GM18499 (cell line): ENCODE measurements at regions not wholly inside any gene's neighbourhood (a gene's known extent, or its start where the extent isn't known, plus 50 kb on each side); places are given as distances from the start of the nearest gene placed in this dataset.
"Not testable (repeated sequence)": the region's sequence is repeated elsewhere in the genome, so short reads cannot be mapped to it uniquely, and the experiment has no call there.

Experiments used
- ATAC-seq: cut with Tn5 transposase; IDR thresholded peaks from one replicate; pipeline ENCODE4 v1.9.1; 2021; ENCODE audit warnings: moderate number of reproducible peaks; ENCODE audit not compliant: insufficient read depth, unreplicated experiment

DNA sequence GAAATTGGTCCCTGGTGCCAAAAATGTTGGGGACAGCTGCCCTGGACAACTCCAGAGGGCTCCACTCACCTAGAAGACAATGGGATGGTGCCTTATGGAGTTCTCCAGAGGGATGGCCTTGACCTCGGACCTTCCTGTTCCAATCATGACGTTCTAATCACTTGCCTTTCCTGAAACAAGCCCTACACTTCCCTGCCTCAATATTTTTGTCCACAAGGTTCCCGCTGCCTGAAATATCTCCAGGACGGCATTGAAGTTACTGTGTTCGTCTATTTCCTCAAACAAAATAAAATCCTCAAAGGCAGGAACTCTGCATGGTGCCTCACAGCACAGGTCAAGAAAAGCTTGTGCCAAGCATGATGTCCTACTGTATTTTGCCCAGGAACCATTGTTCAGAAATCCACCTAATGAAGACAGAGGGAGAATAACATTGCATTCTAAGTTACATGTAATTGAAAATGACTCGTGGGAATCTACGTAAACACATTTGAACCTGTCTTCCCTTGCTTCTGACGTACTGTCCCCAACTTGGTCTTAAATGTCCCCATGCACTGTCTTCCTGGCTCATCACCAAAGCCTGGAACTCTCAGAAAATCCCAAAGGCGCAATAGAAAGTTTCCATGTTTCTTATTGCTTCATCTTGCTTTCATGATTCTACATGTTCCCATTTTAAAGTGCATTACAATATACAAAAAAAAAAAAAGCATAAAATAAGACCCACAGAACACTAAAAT is 342.3 kb upstream of the NRP1 start:
- no peak for ATAC-seq

GRCh38 chr10:33674986-33675599 is 340.6 kb upstream of the NRP1 start:
- no peak for ATAC-seq

GRCh38 chr10:33674491-33674890 is 340.0 kb upstream of the NRP1 start:
- ATAC-seq = no peak

- ATAC-seq = no peak
Measured at GRCh38 chr10:33673839-33674415, 339.5 kb upstream of the NRP1 start.

- ATAC-seq = no peak
Measured at GRCh38 chr10:33669904-33670303, 335.4 kb upstream of the NRP1 start.

GRCh38 chr10:33666686-33667480 is 332.4 kb upstream of the NRP1 start:
- no peak for ATAC-seq

DNA sequence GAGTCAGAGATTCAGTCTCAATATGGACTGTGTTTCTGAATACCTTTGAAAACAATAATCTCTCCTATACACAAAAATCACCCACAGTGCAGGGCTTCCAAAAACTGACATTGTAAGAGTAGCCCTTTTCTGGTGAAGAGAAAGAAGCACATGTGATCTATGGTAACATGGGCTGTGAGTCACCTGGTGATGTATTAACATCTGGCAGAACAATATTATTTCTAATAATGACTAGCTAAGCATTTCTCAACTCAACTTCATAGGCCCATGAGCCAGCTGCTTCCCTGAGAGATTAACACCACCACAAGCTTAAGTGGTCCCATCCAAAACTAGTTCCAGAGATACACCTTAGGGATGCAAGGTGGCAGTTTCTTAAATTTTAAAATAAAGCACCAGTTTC is 331.0 kb upstream of the NRP1 start:
- no peak for ATAC-seq

DNA sequence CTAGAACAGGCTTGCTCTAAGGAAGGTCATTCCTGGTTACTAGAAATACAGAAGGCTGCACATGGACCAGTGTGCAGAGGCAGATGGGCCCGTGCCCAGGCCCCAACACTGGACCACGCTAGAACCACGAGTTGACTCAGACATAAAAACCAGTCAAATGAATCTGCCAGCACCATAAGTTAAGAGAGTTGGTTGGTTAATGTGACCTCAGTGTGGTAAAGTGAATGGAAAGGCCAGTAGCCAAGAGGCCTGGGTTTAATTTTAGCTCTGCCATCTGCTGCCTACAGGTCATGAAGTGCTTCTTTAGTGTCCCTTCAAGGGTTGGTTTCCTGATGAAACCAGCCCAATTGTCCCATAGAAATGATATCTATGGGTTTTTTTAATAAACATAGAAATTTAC is 329.6 kb upstream of the NRP1 start:
- ATAC-seq = no peak

DNA sequence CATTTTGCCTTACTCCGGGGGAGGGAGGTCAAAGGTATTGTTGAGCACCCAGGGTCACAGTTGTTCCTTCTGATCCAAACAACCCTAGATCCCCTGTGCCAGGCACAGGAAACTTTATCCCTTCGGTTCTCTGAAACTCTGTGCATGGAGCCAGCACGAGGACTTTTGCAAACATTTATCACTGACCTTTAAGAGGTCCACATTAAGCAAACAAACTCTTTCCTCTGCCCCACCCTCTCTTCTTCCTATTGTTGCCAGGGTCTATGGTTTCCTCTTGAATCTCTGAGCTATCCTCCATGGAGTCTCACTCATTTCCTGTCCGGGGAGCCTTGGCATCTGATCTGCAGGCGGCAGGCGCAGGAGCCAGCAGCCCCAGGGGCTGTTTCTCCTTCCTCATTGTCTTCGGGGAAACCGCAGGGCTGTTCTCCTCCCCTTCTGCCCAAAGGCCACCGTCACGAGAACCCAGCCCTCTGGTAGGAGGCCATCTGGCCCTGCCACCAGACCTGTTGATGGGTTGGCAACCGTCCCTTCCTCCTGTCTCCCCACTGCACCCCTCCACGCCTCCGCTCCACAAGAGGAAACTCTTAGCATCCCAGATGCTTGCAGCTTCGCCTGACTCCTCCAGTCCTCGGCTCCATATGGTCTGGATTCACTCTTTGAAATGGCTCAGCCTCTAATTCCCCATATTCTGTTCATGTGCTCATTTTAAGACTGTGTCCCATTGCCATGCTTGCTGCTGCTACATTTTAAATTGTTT is 327.3 kb upstream of the NRP1 start:
- ATAC-seq = no peak

DNA sequence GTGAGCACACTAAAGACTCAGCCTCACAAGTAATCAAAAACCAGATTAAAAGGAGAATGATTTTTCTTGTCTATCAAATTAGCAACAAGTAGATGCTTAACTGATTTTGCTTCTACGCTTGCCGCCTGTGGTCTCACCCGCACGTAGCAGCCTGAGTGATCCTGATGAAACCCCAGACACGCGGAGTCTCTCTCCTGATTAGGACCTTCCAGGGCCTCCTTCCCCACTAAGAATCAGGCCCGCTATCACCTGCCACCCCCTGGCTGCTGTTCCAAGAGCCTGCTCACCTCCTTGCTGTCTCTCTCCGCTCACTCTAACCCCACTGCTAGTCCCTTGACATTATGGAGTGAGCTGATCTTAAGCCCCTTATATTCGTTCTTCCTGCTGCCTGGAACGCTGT is 325.9 kb upstream of the NRP1 start:
- no peak for ATAC-seq

DNA sequence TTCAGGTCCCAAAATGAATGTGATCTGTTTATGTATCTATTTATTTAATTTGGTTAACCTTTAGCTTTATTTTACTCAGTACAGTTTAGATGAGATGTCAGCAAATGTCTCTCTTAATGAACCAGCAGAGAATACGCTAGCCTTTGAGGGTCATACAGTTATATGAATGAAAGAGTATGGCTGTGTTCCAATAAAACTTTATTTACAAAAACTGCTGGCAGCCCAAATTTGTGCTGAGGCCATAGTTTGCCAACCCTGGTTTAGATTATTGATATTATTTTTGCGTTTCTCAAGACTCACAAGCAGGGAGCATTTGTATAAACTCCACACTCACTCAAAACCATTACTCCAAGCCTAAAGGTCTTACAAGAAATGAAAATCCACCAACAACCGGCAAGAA is 323.4 kb upstream of the NRP1 start:
- ATAC-seq = no peak

- no peak for ATAC-seq
Measured at GRCh38 chr10:33657154-33657908, 322.9 kb upstream of the NRP1 start.

DNA sequence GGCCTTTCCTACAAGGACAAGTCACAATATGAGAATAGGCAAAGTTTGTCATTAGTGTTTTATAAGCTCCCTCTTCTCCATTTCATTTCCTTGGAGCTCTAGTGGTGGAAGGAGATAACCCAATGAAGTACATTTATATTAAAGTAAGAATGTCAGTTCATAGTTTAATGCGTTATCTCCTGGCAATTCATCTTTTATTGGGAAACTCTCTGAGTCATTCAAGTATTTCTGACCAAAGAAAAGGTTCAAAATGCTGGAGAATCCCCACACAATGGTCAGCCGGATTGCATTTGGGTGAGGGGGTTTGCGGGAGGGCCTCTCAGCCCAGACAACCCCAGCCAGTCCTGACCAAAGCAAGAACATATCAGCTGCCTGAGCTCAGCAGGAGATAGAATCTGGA is 321.5 kb upstream of the NRP1 start:
- ATAC-seq = no peak

DNA sequence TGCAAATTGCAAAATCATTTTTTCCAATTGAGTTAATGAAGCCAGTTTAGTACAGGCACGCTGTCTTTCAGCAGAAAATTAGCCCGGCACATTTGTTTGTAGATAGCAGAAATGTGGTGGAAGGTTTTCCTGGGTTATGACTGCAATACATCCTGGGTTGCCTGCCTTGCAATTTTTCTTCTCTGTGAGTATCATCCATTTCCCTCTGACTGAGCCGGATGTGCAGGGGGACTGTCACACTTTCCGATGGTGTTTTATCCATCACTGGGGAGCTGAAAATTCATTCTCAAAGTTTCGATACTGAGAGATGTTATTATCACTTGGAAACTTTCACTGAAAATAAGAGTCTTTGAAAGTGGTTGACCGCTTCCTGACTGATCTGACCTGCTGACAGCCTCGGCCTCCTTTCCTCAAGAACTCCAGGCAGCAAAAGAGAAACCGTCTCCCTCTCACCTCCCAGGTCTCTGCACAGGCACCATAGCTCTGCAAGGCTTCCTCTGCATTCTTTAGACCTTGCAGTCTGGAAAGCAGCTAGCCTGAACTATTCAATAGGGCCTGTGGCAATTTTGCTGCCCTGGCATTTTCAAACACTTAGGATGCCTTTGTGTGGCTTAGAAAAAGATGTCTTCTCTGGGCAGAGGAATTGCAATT is 320.8 kb upstream of the NRP1 start:
- no peak for ATAC-seq

- no peak for ATAC-seq
Measured at GRCh38 chr10:33653584-33654367, 319.3 kb upstream of the NRP1 start.

GRCh38 chr10:33652870-33653269 is 318.4 kb upstream of the NRP1 start:
- no peak for ATAC-seq

DNA sequence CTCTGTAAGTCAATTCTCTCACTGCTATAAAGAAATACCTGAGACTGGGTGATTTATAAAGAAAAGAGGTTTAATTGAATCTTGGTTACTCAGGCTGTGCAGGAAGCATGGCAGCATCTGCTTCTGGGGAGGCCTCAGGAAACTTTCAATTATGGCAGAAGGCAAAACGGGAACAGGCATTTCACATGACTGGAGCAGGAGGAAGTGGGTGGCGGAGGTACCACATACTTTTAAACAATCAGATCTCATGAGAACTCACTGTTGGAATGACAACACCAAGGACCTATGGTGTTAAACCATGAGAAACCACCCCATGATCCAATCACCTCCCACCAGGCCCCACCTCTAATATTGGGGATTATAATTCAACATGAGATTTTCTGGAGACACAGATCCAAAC is 315.7 kb upstream of the NRP1 start:
- not testable (repeated sequence) for ATAC-seq

GRCh38 chr10:33643042-33643441 is 308.6 kb upstream of the NRP1 start:
- no peak for ATAC-seq
